ENCODE measurements at regions not wholly inside any gene's neighbourhood (a gene's known extent, or its start where the extent isn't known, plus 50 kb on each side); places are given as distances from the start of the nearest gene placed in this dataset.

DNA sequence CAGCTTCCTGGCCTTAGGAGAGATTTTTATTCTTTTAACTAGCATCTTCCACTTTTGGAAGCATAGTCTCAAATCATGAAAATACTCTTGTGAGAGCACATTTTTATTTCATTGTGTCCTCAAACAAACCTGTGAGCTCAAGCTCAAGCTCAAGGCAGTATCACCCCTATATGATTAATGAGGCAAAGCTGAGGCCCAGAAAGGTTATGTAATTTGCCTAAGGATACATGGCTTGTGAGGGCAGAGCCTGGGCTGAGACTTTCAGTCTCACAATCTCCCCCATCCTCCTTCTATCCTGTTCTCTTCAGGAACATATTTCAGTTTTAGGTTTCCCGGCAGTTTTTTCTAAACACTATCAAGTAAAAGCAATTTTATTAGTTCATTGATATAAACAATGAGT is 359.5 kb downstream of the PTEN start:
- TF ChIP-seq, protein P1, sequence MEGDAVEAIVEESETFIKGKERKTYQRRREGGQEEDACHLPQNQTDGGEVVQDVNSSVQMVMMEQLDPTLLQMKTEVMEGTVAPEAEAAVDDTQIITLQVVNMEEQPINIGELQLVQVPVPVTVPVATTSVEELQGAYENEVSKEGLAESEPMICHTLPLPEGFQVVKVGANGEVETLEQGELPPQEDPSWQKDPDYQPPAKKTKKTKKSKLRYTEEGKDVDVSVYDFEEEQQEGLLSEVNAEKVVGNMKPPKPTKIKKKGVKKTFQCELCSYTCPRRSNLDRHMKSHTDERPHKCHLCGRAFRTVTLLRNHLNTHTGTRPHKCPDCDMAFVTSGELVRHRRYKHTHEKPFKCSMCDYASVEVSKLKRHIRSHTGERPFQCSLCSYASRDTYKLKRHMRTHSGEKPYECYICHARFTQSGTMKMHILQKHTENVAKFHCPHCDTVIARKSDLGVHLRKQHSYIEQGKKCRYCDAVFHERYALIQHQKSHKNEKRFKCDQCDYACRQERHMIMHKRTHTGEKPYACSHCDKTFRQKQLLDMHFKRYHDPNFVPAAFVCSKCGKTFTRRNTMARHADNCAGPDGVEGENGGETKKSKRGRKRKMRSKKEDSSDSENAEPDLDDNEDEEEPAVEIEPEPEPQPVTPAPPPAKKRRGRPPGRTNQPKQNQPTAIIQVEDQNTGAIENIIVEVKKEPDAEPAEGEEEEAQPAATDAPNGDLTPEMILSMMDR (IDR thresholded peaks at IDR 0.05) = no peak
- TF ChIP-seq ZFX (IDR thresholded peaks at IDR 0.05; ENCODE audit: borderline replicate concordance) = no peak

Measured in 22Rv1 (cell line).